GM21447 (cell line): ENCODE measurements at regions not wholly inside any gene's neighbourhood (a gene's known extent, or its start where the extent isn't known, plus 50 kb on each side); places are given as distances from the start of the nearest gene placed in this dataset.
"Not testable (repeated sequence)": the region's sequence is repeated elsewhere in the genome, so short reads cannot be mapped to it uniquely, and the experiment has no call there.

ENCODE experiments used
- ATAC-seq: cut with Tn5 transposase; IDR thresholded peaks from one replicate; pipeline ENCODE4 v1.9.1; 2021; ENCODE audit not compliant: unreplicated experiment

- no peak for ATAC-seq
Measured at GRCh38 chr2:230593765-230594164, 118.9 kb upstream of the CAB39 start.

GRCh38 chr2:230594286-230594840 lies 118.3 kb upstream of the CAB39 start:
- ATAC-seq: no peak

- ATAC-seq: no peak
Measured at GRCh38 chr2:230599853-230600252, 112.8 kb upstream of the CAB39 start.

GRCh38 chr2:230600285-230600684 lies 112.4 kb upstream of the CAB39 start:
- no peak for ATAC-seq

GRCh38 chr2:230600881-230601280 lies 111.8 kb upstream of the CAB39 start:
- ATAC-seq: no peak

GRCh38 chr2:230601510-230601909 lies 111.1 kb upstream of the CAB39 start:
- ATAC-seq: peak; percentile 67

- peak; percentile 65 for ATAC-seq
Measured at GRCh38 chr2:230602562-230603230, 109.9 kb upstream of the CAB39 start.

- not testable (repeated sequence) for ATAC-seq
Measured at GRCh38 chr2:230603317-230603716, 109.3 kb upstream of the CAB39 start.

GRCh38 chr2:230604158-230604557 lies 108.5 kb upstream of the CAB39 start:
- ATAC-seq: not testable (repeated sequence)

- ATAC-seq: no peak
Measured at GRCh38 chr2:230614040-230614439, 98.6 kb upstream of the CAB39 start.

GRCh38 chr2:230614913-230615332 lies 97.7 kb upstream of the CAB39 start:
- peak; percentile 89 for ATAC-seq

GRCh38 chr2:230617256-230617706 lies 95.4 kb upstream of the CAB39 start:
- ATAC-seq: not testable (repeated sequence)

- ATAC-seq: no peak
Measured at GRCh38 chr2:230619491-230619890, 93.2 kb upstream of the CAB39 start.

- not testable (repeated sequence) for ATAC-seq
Measured at GRCh38 chr2:230625220-230625619, 87.4 kb upstream of the CAB39 start.

GRCh38 chr2:230627091-230627490 lies 85.6 kb upstream of the CAB39 start:
- ATAC-seq: not testable (repeated sequence)

GRCh38 chr2:230627806-230628724 lies 84.6 kb upstream of the CAB39 start:
- no peak for ATAC-seq

GRCh38 chr2:230631470-230631869 lies 81.2 kb upstream of the CAB39 start:
- no peak for ATAC-seq

- no peak for ATAC-seq
Measured at GRCh38 chr2:230634146-230634545, 78.5 kb upstream of the CAB39 start.

- ATAC-seq: not testable (repeated sequence)
Measured at GRCh38 chr2:230634721-230635313, 77.8 kb upstream of the CAB39 start.

GRCh38 chr2:230636684-230637271 lies 75.9 kb upstream of the CAB39 start:
- peak; percentile 55 for ATAC-seq

- ATAC-seq: not testable (repeated sequence)
Measured at GRCh38 chr2:230637486-230637885, 75.2 kb upstream of the CAB39 start.
